ENCODE measurements at regions not wholly inside any gene's neighbourhood (a gene's known extent, or its start where the extent isn't known, plus 50 kb on each side); places are given as distances from the start of the nearest gene placed in this dataset.
"Not testable (repeated sequence)": the region's sequence is repeated elsewhere in the genome, so short reads cannot be mapped to it uniquely, and the experiment has no call there.

DNA sequence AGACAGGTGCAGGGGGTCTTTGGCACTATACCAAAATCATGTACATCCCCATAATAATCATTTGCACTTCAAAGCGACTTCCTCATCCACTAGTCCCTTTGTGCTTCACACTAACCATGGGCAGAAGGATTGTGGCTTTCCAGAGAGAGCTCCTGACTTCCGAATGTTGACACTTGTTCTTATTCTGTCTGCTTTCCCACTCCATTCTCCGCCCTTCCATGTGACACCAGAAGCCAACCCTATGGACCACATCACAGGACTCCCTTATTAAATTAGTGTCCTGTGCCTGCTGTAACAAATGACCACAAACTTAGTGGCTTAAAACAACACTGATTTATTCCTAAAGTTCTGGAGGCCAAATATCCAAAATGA, 91.6 kb downstream of the CMC2 start:
- no peaks in the 10 kb centered on the region for H3K79me2 ChIP-seq (ENCODE audit: control insufficient read depth, insufficient read depth, low read length, unreplicated experiment)
- no peak overlapping the region for H3K27ac ChIP-seq (ENCODE audit: low read depth, low read length)
- no peak overlapping the region for H2AFZ ChIP-seq (ENCODE audit: low read length, unreplicated experiment)
- H3K4me1 ChIP-seq (ENCODE audit: control insufficient read depth, insufficient read depth, low read length, unreplicated experiment), result no peaks in the 10 kb centered on the region
- no peaks in the 10 kb centered on the region for H3K36me3 ChIP-seq (ENCODE audit: insufficient read depth, low read length)
- H3K4me3 ChIP-seq (ENCODE audit: low read depth, low read length), result no peak overlapping the region
- peaks cover 24% of the 10 kb centered on the region; the same call in 1 of the 2 replicates for H3K27me3 ChIP-seq (ENCODE audit: insufficient read depth, low read length)

DNA sequence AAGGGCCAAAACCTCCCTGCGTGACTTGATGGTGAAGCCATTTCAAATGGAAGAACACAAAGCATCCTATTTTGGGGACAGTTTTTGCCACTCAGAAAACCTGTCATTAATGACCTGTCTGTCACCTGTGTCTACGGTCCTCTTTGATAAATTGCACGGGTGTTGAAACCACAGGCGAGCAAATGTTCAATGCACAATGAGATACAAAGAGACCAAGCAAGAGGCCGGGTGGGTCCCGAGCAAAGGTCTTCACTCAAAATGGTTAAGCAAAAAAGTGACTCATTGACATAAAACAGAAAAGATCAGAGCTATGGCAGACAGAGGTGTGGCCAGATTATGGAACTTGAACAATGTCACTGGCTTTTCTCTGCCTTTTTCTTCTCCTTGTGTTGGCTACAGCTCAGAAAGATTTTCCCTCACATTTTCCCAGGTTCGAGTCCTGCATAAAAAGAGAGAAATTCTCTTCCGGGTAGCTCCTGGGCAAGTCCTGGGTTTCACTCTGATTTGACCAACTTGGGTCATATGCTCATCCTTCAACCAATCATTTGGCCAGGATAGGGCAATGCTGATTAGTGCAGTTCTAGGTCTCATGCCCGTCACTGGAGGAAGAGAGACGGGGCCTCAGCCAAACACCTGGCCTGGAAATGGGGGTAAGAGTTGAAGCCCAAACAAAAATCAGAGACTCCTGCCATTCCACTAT, 92.2 kb downstream of the CMC2 start:
- Histone ChIP-seq H3K79me2 (ENCODE audit: control insufficient read depth, insufficient read depth, low read length, unreplicated experiment) (no peaks in the 10 kb centered on the region), H3K27ac (ENCODE audit: low read depth, low read length) (no peak overlapping the region), H3K27me3 (ENCODE audit: insufficient read depth, low read length) (peaks cover 24% of the 10 kb centered on the region; the same call in 1 of the 2 replicates), H2AFZ (ENCODE audit: low read length, unreplicated experiment) (no peak overlapping the region), H3K4me1 (ENCODE audit: control insufficient read depth, insufficient read depth, low read length, unreplicated experiment) (no peaks in the 10 kb centered on the region), H3K4me3 (ENCODE audit: low read depth, low read length) (no peak overlapping the region), H3K36me3 (ENCODE audit: insufficient read depth, low read length) (no peaks in the 10 kb centered on the region)

DNA sequence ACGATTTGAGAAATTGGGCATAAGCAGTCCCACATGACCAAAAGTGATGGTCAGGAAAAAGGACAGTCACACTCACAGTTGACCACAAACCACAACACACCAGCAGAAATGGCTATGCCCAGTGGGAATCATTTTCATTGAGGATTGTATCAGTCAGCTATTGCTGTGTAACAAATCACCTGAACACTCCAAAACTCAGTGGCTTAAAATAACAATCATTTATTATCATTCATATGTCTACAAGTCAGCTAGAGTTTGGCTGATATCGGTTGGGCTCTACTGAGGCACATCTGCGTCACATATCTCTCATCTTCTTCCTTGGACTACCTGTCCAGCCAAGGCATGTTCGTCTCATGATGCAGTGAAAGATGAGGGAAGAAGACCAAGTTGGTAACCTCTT, 93.3 kb downstream of the CMC2 start:
- Histone ChIP-seq H3K27me3 (ENCODE audit: insufficient read depth, low read length) (peaks cover 21% of the 10 kb centered on the region; the same call in 1 of the 2 replicates), H3K27ac (ENCODE audit: low read depth, low read length) (no peak overlapping the region), H3K79me2 (ENCODE audit: control insufficient read depth, insufficient read depth, low read length, unreplicated experiment) (no peaks in the 10 kb centered on the region), H3K4me3 (ENCODE audit: low read depth, low read length) (no peak overlapping the region), H3K36me3 (ENCODE audit: insufficient read depth, low read length) (no peaks in the 10 kb centered on the region), H2AFZ (ENCODE audit: low read length, unreplicated experiment) (no peak overlapping the region), H3K4me1 (ENCODE audit: control insufficient read depth, insufficient read depth, low read length, unreplicated experiment) (no peaks in the 10 kb centered on the region)

DNA sequence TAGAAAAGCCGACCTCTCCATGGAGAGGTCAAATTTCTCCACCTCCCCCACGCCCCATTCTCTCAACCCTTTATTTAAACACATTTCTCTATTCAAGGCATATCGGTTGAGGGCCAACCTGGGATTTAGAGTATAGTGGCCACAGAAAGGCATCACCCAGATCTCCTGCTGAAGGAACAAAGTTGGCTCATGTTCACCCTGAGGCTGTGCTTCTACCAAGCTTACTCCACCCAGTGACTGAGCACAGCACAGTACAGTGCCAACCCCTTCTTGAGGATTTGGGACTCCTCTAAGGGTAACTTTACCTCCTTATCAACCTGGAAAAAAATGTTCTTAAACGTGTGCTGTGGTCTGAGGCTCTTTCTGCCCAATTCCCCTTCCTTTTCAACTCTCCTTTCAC, 94.0 kb downstream of the CMC2 start:
- Histone ChIP-seq H3K36me3 (ENCODE audit: insufficient read depth, low read length) (no peaks in the 10 kb centered on the region), H3K27ac (ENCODE audit: low read depth, low read length) (no peak overlapping the region), H3K4me1 (ENCODE audit: control insufficient read depth, insufficient read depth, low read length, unreplicated experiment) (no peaks in the 10 kb centered on the region), H3K79me2 (ENCODE audit: control insufficient read depth, insufficient read depth, low read length, unreplicated experiment) (no peaks in the 10 kb centered on the region), H3K4me3 (ENCODE audit: low read depth, low read length) (no peak overlapping the region), H3K27me3 (ENCODE audit: insufficient read depth, low read length) (peaks cover 21% of the 10 kb centered on the region; the same call in 1 of the 2 replicates), H2AFZ (ENCODE audit: low read length, unreplicated experiment) (no peak overlapping the region)

DNA sequence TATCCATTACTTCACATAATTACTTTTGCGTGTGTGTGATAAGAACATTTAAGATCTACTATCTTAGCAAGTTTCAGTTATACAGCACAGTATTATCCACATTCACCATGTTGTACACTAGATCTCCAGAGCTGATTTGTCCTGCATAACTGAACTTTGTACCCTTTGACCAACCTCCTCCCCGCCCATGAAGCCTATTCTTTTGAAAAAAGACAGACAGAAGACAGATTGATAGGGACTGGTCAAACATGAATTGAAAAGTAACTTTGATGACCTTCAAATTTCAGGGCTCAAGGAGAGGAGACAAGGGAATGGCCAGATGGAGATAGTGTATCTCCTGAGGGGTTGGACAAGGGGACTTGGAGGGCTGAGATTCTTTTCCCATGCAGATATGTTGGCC, 96.3 kb downstream of the CMC2 start:
- Histone ChIP-seq H3K36me3 (ENCODE audit: insufficient read depth, low read length) (no peaks in the 10 kb centered on the region), H3K27me3 (ENCODE audit: insufficient read depth, low read length) (peaks cover 22% of the 10 kb centered on the region; the same call in 1 of the 2 replicates), H2AFZ (ENCODE audit: low read length, unreplicated experiment) (no peak overlapping the region), H3K79me2 (ENCODE audit: control insufficient read depth, insufficient read depth, low read length, unreplicated experiment) (no peaks in the 10 kb centered on the region), H3K27ac (ENCODE audit: low read depth, low read length) (no peak overlapping the region), H3K4me1 (ENCODE audit: control insufficient read depth, insufficient read depth, low read length, unreplicated experiment) (no peaks in the 10 kb centered on the region), H3K4me3 (ENCODE audit: low read depth, low read length) (no peak overlapping the region)

DNA sequence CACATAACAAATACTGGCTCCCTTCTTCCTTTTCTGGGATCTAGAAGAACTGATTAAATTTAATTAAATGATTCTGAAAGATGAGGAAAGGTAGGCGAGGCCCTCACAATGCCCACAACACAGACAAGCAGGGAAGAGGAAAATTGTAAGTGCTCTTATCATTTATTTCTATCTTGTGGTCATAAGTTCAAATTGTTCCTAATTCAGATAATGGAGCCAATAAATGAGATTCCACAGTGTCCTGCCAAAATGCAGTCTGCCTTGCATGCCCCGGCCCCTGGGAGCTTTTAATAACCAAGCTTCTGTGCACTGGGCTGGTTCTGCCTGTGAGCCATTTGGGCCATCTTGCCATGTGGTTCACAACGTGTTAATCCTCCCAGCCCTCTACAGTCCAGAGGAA, 97.0 kb downstream of the CMC2 start:
- Histone ChIP-seq H3K4me3 (ENCODE audit: low read depth, low read length) (no peak overlapping the region), H3K27me3 (ENCODE audit: insufficient read depth, low read length) (peaks cover 22% of the 10 kb centered on the region; the same call in 1 of the 2 replicates), H3K36me3 (ENCODE audit: insufficient read depth, low read length) (no peaks in the 10 kb centered on the region), H3K27ac (ENCODE audit: low read depth, low read length) (no peak overlapping the region), H3K4me1 (ENCODE audit: control insufficient read depth, insufficient read depth, low read length, unreplicated experiment) (no peaks in the 10 kb centered on the region), H3K79me2 (ENCODE audit: control insufficient read depth, insufficient read depth, low read length, unreplicated experiment) (no peaks in the 10 kb centered on the region), H2AFZ (ENCODE audit: low read length, unreplicated experiment) (no peak overlapping the region)

DNA sequence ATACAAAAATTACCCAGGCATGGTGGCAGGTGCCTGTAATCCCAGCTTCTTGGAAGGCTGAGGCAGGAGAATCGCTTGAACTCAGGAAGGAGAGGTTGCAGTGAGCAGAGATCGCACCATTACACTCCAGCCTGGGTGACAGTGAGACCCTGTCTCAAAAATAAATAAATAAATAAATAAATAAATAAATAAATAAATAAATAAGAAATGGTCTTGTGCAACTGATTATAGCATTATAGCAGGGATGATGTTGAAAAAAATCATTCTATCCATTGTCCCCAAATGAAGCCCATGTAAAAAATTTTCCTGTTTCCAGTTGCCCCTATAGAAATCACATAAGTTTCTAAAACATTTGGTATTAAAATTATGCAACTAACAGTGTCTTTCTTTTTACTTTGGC, 100.5 kb downstream of the CMC2 start:
- H3K36me3 ChIP-seq (ENCODE audit: insufficient read depth, low read length); H3K27ac ChIP-seq (ENCODE audit: low read depth, low read length); H3K4me1 ChIP-seq (ENCODE audit: control insufficient read depth, insufficient read depth, low read length, unreplicated experiment); H3K79me2 ChIP-seq (ENCODE audit: control insufficient read depth, insufficient read depth, low read length, unreplicated experiment); H2AFZ ChIP-seq (ENCODE audit: low read length, unreplicated experiment); H3K4me3 ChIP-seq (ENCODE audit: low read depth, low read length); H3K27me3 ChIP-seq (ENCODE audit: insufficient read depth, low read length): not testable (repeated sequence)

DNA sequence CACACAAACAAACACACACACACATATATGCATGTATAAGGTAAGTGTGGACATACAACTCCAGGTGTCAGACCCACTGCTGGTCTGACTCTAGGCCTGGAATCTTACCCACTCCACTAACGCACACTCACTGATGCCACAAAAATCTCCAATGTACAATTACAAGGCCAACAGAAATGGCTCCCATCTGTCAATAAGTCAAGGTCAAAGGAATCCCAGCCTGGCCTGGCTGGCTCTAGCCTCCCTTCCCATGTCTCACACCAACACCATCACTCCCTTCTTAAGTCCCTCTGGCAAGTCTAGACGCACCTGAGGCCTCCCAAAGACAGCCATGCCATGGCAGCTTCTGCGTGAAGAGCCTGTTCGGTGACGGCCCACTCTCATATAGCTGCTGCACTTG, 99.2 kb upstream of the CDYL2 start:
- no peak overlapping the region for H3K4me3 ChIP-seq (ENCODE audit: low read depth, low read length)
- H3K4me1 ChIP-seq (ENCODE audit: control insufficient read depth, insufficient read depth, low read length, unreplicated experiment), result peaks cover 20% of the 10 kb centered on the region
- no peaks in the 10 kb centered on the region for H3K79me2 ChIP-seq (ENCODE audit: control insufficient read depth, insufficient read depth, low read length, unreplicated experiment)
- H3K36me3 ChIP-seq (ENCODE audit: insufficient read depth, low read length), result no peaks in the 10 kb centered on the region
- no peak overlapping the region for H2AFZ ChIP-seq (ENCODE audit: low read length, unreplicated experiment)
- peaks cover 3% of the 10 kb centered on the region; the same call in 1 of the 2 replicates for H3K27me3 ChIP-seq (ENCODE audit: insufficient read depth, low read length)
- H3K27ac ChIP-seq (ENCODE audit: low read depth, low read length), result no peak overlapping the region

DNA sequence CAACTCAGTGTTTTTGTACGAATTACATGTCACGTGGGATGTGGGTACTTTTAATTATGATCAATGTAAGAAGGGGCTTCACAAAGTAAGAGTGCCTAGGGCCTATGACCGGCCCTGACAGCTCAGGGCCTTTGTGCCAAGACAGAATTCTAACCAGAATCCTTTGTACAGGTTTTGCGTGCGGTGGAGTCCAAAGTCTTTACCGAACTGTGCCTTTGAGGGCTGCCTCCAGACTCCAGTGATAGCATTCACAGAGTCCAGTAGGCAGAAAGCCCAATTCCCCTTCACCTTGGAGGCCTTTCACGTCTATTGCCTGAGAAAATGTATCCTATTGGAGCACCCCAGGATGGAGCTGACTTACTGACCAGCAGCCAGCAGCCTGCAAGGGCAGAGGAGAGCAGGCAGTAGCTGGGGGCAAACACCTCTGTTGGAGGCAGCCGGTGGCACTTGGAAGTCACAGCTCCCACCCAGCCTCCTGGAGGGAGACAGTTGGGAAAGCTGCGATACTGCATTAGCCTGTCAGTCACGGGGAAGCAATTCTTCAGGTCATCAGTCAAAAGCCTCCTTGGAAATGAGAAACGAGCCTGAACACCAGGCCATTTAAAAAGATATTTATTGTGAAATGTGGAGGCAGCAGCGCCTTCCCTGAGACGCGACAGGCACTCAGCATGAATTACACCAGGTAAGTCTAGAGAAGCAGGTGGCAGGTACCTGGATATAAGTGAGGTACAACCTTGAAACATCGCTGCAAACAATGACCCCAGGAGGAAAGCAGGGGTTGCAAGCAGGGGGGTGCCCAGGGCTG, 98.1 kb upstream of the CDYL2 start:
- Histone ChIP-seq H2AFZ (ENCODE audit: low read length, unreplicated experiment) (no peak overlapping the region), H3K4me1 (ENCODE audit: control insufficient read depth, insufficient read depth, low read length, unreplicated experiment) (peaks cover 20% of the 10 kb centered on the region), H3K79me2 (ENCODE audit: control insufficient read depth, insufficient read depth, low read length, unreplicated experiment) (no peaks in the 10 kb centered on the region), H3K4me3 (ENCODE audit: low read depth, low read length) (no peak overlapping the region), H3K27me3 (ENCODE audit: insufficient read depth, low read length) (no peaks in the 10 kb centered on the region), H3K36me3 (ENCODE audit: insufficient read depth, low read length) (no peaks in the 10 kb centered on the region), H3K27ac (ENCODE audit: low read depth, low read length) (no peak overlapping the region)

DNA sequence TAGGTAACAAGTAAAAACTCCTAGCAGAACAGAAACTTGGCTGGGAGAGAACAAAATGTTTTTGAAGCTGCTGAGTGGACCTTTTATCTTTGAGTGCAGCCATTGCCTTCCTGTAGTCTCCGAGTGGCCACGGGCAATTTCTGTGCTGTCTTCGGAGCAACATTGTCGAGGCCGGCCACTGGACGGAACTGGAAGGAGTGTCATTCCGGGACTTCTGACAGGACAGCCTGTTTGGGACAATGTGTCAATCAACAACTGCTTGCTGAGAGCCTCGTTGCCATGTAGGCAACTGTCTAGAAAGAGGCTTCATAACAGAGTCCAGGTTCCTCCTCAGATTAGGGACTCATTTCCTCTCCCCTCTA, 96.2 kb upstream of the CDYL2 start:
- Histone ChIP-seq H3K4me1 (ENCODE audit: control insufficient read depth, insufficient read depth, low read length, unreplicated experiment) (peaks cover 20% of the 10 kb centered on the region), H3K4me3 (ENCODE audit: low read depth, low read length) (peak overlapping the region; percentile 63), H3K27me3 (ENCODE audit: insufficient read depth, low read length) (no peaks in the 10 kb centered on the region), H3K27ac (ENCODE audit: low read depth, low read length) (peak overlapping the region; percentile 83), H3K36me3 (ENCODE audit: insufficient read depth, low read length) (no peaks in the 10 kb centered on the region), H2AFZ (ENCODE audit: low read length, unreplicated experiment) (peak overlapping the region; percentile 93), H3K79me2 (ENCODE audit: control insufficient read depth, insufficient read depth, low read length, unreplicated experiment) (no peaks in the 10 kb centered on the region)
